GM12892 (cell line): ENCODE measurements at regions not wholly inside any gene's neighbourhood (a gene's known extent, or its start where the extent isn't known, plus 50 kb on each side); places are given as distances from the start of the nearest gene placed in this dataset.

Experiments used
- DNase-seq: peaks from one replicate; pipeline ENCODE4 v3.0.0; 2011; ENCODE audit not compliant: insufficient read length
- FAIRE-seq: peaks from 2 replicates; lab custom pipeline; 2011; peaks lifted over from hg19 to GRCh38; lab: Jason Lieb, UNC
- POLR2A ChIP-seq: IDR thresholded peaks from 2 replicates; pipeline ENCODE4 v1.6.1; 2011; ENCODE audit warnings: low read depth, low read length, control low read depth
- POLR2AphosphoS5 ChIP-seq: IDR thresholded peaks from 2 replicates; pipeline ENCODE4 v1.6.1; 2011; ENCODE audit warnings: low read depth, low read length, control low read depth
- TAF1 ChIP-seq: IDR thresholded peaks from 2 replicates; pipeline ENCODE4 v1.6.1; 2011; ENCODE audit warnings: low read depth, mild to moderate bottlenecking, control low read depth, low read length, borderline replicate concordance

DNA sequence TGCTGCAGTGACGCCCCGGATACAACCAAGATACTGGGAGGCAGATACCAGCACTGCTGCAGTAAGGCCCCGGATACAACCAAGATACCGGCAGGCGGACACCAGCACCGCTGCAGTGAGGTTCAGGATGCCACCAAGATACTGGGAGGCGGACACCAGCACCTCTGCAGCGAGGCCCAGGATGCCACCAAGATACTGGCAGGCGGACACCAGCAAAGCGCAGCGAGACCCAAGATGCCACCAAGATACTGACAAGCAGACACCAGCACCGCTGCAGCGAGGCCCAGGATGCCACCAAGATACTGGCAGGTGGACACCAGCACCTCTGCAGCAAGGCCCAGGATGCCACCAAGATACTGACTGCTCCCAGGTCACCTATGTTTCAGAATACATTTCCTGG lies 225.2 kb downstream of the BRD1 start:
- no peak for DNase-seq
- no peak for TF ChIP-seq TAF1
- TF ChIP-seq POLR2A: no peak
- TF ChIP-seq POLR2AphosphoS5: no peak
- no peak for FAIRE-seq

DNA sequence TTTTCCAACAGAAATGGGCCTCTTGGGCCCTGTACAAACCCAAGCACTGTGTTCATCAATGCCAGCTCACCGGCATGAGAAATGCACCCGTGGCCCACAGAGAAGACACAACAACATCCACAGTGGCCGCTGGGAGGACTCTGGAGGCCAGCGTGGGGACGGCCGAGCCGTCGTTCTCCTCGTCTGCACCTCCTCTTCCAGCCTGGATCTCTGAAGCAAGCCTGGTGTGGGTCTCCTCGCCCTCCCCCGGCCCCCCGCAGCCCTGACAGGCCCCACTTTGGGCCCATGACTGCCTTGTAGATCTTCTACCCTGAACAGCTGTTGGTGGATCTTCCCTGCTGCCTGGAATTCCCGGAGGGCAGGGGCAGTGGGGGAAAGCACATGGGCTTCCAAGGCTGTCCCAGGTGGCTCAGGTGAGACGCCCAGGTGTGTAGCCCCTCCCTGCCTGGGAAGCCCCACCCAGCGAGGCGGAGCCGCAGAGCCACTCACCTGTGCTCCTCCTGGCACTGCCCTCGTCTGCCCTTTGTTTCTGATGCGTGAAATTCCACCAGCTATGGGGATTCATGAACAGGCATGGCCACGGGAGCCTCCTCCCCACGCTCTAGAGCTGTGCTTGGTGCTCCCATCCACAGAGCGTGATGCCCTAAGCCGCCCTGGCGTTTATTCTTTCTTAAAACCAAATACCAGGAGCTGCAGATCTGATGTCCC lies 225.9 kb downstream of the BRD1 start:
- DNase-seq: no peak
- TF ChIP-seq TAF1: no peak
- TF ChIP-seq POLR2AphosphoS5: no peak
- TF ChIP-seq POLR2A: no peak
- no peak for FAIRE-seq

DNA sequence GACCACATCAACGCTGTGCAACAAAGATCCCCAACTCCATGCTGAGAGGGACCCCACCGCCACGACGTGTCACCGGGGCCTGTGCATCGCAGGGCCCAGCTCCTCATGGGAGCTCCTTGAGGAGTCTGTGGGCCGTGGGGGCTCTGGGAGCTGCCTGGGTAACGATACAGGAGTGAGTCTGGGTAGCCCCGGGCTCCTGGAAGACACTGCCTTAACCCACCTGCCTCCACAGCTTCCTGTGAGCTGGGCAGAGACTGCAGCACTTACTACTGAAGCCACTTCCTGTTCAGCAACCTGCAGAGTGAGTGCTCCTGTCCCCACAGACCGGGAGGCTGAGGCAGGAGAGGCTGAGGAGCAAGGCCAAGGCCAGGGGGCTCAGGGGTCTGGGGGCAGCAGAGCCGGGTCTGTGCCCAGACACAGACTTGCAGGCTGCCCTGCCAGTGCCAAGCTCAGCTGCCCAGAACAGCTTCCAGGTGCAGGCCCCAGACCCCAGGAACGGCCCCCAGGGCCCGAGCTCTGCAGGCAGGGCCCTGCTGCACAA lies 226.7 kb downstream of the BRD1 start:
- DNase-seq: no peak
- TF ChIP-seq TAF1: no peak
- TF ChIP-seq POLR2AphosphoS5: no peak
- TF ChIP-seq POLR2A: no peak
- no peak for FAIRE-seq

DNA sequence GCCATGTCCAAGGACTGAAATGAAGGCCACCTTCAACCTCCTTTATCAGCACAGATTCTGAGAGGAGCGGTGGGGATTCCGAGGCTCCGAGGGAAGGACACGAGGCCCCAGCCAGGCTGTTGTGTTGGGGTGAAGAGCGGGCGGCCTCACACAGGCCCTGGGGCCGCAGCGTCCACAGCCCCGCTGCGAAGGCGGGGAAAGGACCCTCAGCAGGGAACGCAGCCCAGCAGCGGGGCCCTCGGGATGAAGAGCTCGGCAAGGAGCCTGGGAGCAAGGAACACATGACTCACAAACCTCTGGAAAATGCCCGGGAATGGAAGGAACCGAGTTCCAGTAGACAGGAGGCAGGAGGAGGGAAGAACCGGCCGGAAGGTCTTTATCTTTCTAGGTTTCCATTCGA lies 227.2 kb downstream of the BRD1 start:
- DNase-seq: no peak
- TF ChIP-seq POLR2A: no peak
- no peak for TF ChIP-seq POLR2AphosphoS5
- no peak for TF ChIP-seq TAF1
- no peak for FAIRE-seq

DNA sequence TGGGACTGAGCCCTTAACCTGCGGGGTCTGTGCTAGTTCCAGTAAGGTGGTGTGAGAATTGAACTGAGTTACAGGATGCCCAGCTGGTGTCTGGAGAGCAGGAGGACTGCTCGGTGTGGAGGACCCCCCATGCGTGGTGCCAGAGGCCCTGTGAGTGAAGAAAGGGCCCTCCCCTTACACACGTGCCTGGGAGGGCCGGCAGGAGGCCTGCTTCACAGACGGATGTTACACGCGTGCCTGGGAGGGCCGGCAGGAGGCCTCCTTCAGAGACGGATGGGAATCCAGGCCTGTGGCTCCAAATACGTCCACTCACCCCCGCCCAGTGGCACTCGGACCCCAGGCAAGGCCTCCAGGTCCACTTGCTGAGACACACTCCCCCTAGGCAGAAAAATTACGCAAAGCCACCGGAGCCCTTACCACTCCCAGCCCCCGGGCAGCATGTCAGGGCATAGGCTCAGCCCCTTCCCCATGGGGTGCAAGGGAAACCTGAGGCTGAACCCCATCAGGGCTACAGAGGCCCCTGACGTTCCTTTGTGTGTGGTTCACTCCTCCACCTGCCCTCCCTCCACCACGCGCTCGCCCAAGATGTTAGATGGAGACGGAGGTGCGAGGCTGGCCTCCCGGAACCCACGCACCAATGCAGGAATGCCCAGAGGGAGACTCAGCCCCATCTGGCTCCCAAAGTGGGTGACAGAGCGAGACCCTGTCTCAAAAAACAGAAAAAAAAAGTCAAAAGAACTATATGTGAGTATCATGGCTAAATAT lies 227.8 kb downstream of the BRD1 start:
- DNase-seq: no peak
- TF ChIP-seq POLR2A (no peak), POLR2AphosphoS5 (no peak), TAF1 (no peak)
- FAIRE-seq: no peak

DNA sequence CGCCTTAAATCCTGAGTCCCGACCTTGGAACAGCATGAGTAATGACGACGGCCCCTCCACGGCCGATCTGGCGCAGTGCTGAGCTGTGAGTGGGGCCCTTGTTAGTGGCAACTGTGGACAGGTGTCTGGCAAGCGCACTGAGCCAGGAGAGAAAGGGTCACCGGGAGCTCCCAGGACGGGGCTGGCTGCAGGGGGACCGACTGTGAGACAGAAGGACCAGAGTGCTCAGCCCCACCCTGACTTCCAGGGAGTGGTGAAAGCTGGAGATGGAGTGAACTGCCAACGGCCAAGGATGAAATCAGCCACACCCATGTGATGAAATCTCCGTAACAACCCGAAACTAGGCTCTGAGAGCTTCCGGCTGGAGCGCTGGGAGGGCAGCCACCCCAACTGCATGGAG lies 228.6 kb downstream of the BRD1 start:
- FAIRE-seq (no peak), DNase-seq (no peak)
- TF ChIP-seq POLR2AphosphoS5 (no peak), POLR2A (no peak), TAF1 (no peak)

DNA sequence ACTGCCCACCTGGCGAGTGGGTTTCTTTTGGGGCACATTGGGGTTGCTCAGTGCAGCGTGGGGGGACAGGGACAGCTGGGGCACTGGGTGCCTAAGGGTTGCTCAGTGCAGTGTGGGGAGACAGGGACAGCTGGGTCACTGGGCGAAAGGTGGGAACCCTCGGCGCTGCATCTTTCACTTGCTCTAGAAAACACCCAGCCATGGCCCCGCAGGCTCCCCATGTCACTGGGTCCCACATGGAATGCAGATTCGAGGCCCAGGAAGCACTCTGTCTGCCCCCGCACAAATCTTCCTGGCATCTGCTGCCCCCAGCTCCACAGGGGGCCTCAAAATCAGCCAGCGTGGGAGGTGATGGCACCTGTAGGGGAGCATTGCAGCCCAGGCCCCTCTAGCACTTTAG lies 229.3 kb downstream of the BRD1 start:
- TF ChIP-seq POLR2AphosphoS5 (no peak), POLR2A (no peak), TAF1 (no peak)
- no peak for DNase-seq
- FAIRE-seq: no peak

DNA sequence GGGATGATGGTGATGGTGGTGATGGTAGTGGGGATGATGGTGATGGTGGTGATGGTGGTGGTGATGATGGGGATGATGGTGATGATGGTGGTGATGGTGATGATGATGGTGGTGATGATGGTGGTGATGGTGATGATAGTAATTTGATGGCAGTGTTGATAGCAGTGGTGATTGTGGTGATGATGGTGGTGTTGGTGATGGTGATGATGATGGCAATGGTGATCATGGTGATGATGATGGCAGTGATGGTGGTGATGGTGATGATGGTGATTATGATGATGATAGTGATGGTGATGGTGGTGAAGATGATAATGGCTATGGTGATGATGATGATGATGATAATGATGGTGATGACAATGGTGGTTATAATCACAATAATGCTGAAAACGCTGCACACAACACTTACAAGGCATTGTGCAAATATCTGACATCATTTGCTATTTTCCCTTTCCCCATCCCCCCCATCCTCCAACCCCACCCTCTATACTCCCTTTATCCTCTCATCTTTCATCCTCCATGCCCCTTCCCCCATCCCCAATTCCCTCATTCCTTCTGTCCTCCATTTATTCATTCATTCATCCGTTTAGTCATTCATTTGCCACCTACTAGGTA lies 230.1 kb downstream of the BRD1 start:
- no peak for DNase-seq
- peak; percentile 50 for FAIRE-seq
- TF ChIP-seq POLR2AphosphoS5: no peak
- no peak for TF ChIP-seq POLR2A
- no peak for TF ChIP-seq TAF1

DNA sequence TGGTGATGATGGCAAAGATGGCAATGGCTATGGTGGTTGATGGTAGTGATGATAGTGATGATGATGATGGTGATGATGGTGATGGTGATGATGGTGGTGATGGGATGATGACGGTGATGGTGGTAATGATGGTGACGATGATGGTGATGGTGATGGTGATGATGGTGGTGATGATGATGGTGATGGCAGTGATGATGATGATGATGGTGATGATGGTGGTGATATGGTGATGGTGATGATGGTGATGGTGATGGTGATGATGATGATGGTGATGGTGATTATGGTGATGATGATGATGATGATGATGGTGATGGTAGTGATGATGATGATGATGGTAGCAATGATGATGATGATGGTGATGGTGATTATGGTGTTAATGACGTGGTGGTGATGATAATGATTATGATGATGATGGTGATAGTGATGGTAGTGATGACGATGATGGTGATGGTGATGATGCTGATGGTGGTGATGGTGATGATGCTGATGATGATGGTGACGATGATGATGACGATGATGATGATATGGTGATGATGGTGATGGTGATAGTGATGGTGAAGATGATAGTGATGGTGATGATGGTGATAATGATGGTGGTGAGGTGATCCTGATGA lies 232.1 kb downstream of the BRD1 start:
- DNase-seq (no peak), FAIRE-seq (no peak)
- TF ChIP-seq TAF1 (no peak), POLR2A (no peak), POLR2AphosphoS5 (no peak)

DNA sequence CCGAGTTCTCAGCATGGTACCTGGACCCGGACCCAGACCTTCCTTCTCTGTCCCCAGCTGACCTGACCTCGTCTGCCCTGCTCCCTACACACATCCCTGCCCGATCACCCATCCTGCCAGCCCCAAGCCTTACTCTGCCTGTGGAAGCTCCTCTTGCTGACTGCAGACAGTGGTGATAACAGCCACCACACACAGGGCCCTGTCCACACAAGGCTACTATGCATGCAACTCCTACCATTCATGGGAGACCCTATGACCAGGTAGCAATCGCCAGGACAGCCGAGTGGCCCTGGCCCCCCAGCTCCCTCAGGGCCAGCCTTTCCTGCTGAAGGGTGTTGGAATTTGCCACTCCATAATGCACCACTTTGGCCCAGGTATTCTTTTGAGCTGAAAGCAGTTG lies 233.6 kb downstream of the BRD1 start:
- TF ChIP-seq TAF1 (no peak), POLR2A (no peak), POLR2AphosphoS5 (no peak)
- FAIRE-seq (no peak), DNase-seq (no peak)

DNA sequence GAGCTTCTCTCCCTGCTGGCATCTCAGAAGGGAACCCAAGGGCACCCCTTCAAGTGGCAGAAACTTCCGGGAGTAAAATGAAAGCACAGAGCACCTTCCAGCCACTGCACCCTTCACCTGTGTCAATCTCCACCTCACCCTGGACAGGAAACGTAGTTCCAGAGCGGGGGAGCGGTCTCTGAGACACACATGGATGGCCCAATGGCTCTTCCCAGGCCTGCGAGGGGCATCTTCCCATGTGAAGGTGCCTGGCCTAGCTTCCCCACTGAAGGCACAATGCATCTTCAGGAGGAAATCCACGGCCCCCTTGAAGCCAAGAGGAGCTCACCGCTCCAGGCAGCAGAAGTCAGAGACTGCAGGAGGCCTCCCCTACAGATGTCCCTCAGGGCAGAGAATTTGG lies 234.2 kb downstream of the BRD1 start:
- TF ChIP-seq POLR2AphosphoS5 (no peak), POLR2A (no peak), TAF1 (no peak)

DNA sequence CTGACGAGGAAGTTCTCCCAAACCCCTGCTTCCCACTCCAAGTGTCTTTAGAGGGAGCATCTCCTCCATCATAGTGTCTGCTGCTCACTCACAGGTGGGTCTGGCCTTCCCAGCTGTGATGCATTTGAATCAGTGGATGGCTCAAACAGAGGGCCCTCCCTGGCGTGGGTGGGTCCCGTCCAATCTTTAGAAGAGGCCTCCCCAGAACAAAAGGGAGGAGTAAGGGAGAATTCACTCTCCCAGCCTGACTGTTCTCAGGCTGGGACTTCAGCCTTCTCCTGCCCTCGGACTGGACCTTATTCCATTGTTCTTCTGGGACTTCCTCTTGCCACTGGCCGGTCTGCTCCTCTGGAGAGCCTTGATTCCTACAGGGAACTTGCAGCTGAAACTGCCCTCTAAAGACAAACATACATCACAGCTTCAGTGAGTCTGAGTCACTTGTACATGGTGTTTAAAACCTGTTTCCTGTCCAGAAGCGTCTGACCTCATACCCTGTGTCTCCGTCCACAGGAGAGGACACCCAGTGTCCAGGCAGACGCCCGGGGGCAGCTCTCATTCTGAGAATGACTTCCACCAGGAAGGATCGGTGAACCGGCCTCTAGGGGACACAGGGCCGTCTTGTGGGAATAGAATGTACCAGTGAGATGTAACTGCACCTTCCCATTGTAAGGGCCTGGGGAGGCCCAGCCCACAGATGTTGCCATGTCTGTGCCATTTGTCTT lies 234.7 kb downstream of the BRD1 start:
- FAIRE-seq (no peak), DNase-seq (no peak)
- TF ChIP-seq POLR2A (no peak), POLR2AphosphoS5 (no peak), TAF1 (no peak)

More for the DNA sequence above, 234.2 kb downstream of the BRD1 start:
- no peak for DNase-seq
- no peak for FAIRE-seq
